ENCODE measurements at regions not wholly inside any gene's neighbourhood (a gene's known extent, or its start where the extent isn't known, plus 50 kb on each side); places are given as distances from the start of the nearest gene placed in this dataset.

DNA sequence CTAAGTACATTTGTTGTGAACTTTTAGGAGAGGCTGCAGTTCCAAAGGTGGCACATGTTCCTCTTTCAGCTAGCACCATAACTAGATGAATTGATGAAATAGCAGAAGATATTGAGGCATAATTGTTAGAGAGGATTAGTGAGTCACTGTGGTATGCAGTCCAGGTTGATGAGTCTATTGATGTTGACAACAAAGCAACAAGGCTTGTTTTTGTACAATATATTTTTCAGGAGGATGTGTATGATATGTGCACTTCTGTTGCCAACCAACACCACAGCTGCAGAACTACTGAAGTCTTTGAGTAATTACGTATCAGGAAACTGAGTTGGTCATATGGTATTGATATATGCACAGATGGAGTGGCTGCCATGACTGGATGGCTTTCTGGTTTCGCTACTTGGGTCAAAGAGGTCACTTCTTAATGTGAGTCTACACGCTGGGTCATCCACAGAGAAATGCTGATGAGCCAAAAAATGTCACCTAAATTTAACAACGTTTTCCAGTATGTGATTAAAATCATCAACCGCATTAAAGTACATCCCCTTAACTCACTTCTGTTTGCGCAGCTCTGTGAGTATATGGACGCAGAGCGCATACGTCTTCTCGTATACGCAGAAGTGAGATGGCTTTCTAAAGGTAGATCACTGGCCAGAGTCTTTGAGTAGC lies 261.3 kb upstream of the ANO5 start:
- Histone ChIP-seq H3K9ac (ENCODE audit: low read length) (no peak overlapping the region), H3K27me3 (ENCODE audit: insufficient read depth, low read length, poor library complexity) (no peaks in the 10 kb centered on the region), H3K4me2 (ENCODE audit: low read length) (no peak overlapping the region), H3K79me2 (ENCODE audit: control insufficient read depth, insufficient read depth, low read length) (no peaks in the 10 kb centered on the region), H3K56ac (ENCODE audit: low read length) (no peak overlapping the region), H2BK5ac (ENCODE audit: low read length) (no peak overlapping the region), H4K5ac (ENCODE audit: low read length) (no peak overlapping the region), H2BK15ac (replicated peaks; ENCODE audit: low read depth) (no peak overlapping the region), H3K36me3 (ENCODE audit: control insufficient read depth, insufficient read depth, low read length) (no peaks in the 10 kb centered on the region), H4K8ac (ENCODE audit: low read depth, low read length) (no peak overlapping the region), H3K27ac (ENCODE audit: low read depth, low read length) (no peak overlapping the region), H3K4ac (ENCODE audit: low read depth, low read length) (no peak overlapping the region), H3K4me1 (ENCODE audit: control insufficient read depth, low read depth, low read length) (no peaks in the 10 kb centered on the region), H2BK120ac (ENCODE audit: low read depth, low read length) (no peak overlapping the region), H3K23ac (ENCODE audit: low read length) (no peak overlapping the region), H3K4me3 (ENCODE audit: low read length) (no peak overlapping the region), H3K18ac (ENCODE audit: low read length) (no peak overlapping the region), H3K79me1 (ENCODE audit: low read length) (no peaks in the 10 kb centered on the region), H2AK5ac (ENCODE audit: low read length) (no peak overlapping the region)
- no peak for DNase-seq
- WGBS (ENCODE audit: extremely low coverage, insufficient coverage, low lambda C conversion rate): no CpG with 5 or more reads among the region's 11 CpGs

DNA sequence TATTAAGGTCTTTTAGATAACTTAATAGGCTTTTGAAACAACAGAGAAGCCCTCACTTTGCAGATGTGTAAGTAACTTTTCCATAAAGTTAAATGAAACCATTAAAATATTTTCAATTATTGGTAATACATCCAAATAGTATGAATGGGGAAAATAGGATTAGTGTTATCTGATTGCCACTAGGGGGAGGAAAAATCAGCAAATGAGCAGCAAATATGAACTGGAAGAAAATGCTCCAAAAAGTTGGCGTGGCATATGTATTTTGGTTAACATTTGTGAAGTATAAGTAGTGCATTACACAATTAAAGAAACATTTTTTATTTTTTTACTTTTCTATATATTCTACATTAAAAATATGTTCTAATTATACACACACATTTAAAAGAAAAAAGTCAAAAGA lies 259.8 kb upstream of the ANO5 start:
- Histone ChIP-seq H3K4me3 (ENCODE audit: low read length) (no peak overlapping the region), H3K79me2 (ENCODE audit: control insufficient read depth, insufficient read depth, low read length) (no peaks in the 10 kb centered on the region), H2AK5ac (ENCODE audit: low read length) (no peak overlapping the region), H3K36me3 (ENCODE audit: control insufficient read depth, insufficient read depth, low read length) (no peaks in the 10 kb centered on the region), H3K18ac (ENCODE audit: low read length) (no peak overlapping the region), H3K79me1 (ENCODE audit: low read length) (no peaks in the 10 kb centered on the region), H3K27me3 (ENCODE audit: insufficient read depth, low read length, poor library complexity) (no peaks in the 10 kb centered on the region), H4K8ac (ENCODE audit: low read depth, low read length) (no peak overlapping the region), H3K9ac (ENCODE audit: low read length) (no peak overlapping the region), H3K4ac (ENCODE audit: low read depth, low read length) (no peak overlapping the region), H2BK5ac (ENCODE audit: low read length) (no peak overlapping the region), H4K5ac (ENCODE audit: low read length) (no peak overlapping the region), H3K27ac (ENCODE audit: low read depth, low read length) (no peak overlapping the region), H2BK120ac (ENCODE audit: low read depth, low read length) (no peak overlapping the region), H3K23ac (ENCODE audit: low read length) (no peak overlapping the region), H3K4me1 (ENCODE audit: control insufficient read depth, low read depth, low read length) (no peaks in the 10 kb centered on the region), H3K56ac (ENCODE audit: low read length) (no peak overlapping the region), H3K4me2 (ENCODE audit: low read length) (no peak overlapping the region), H2BK15ac (replicated peaks; ENCODE audit: low read depth) (no peak overlapping the region)
- no peak for DNase-seq
- WGBS (ENCODE audit: extremely low coverage, insufficient coverage, low lambda C conversion rate): no CpG with 5 or more reads among the region's 1 CpG

DNA sequence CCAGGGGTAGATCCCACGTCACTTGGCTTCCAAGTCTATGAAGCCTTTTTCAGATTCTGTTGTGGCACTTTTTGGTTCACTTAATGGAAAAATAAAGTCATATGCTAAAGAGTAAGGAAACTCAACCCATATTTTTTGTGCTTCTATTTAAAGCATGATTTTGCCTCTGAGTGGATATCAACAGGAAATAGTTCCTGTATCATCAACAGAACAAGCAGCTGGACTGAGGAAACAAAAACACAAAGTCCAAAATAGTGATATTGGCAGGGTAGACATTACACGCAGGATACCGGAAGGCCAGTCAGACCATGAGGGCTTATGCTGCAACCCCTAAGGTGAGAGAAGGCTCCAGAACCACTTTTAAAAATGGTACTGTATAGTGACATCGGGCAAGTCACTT lies 248.3 kb upstream of the ANO5 start:
- WGBS (ENCODE audit: extremely low coverage, insufficient coverage, low lambda C conversion rate): no CpG with 5 or more reads among the region's 4 CpGs
- H3K23ac ChIP-seq (ENCODE audit: low read length): no peak overlapping the region
- H3K4me2 ChIP-seq (ENCODE audit: low read length): no peak overlapping the region
- no peak overlapping the region for H3K9ac ChIP-seq (ENCODE audit: low read length)
- H2BK5ac ChIP-seq (ENCODE audit: low read length): no peak overlapping the region
- H2AK5ac ChIP-seq (ENCODE audit: low read length): no peak overlapping the region
- no peak overlapping the region for H4K5ac ChIP-seq (ENCODE audit: low read length)
- no peaks in the 10 kb centered on the region for H3K4me1 ChIP-seq (ENCODE audit: control insufficient read depth, low read depth, low read length)
- H2BK15ac ChIP-seq (replicated peaks; ENCODE audit: low read depth): no peak overlapping the region
- no peak overlapping the region for H3K18ac ChIP-seq (ENCODE audit: low read length)
- H3K4me3 ChIP-seq (ENCODE audit: low read length): no peak overlapping the region
- no peak overlapping the region for H2BK120ac ChIP-seq (ENCODE audit: low read depth, low read length)
- H3K79me1 ChIP-seq (ENCODE audit: low read length): no peaks in the 10 kb centered on the region
- DNase-seq: no peak
- H3K56ac ChIP-seq (ENCODE audit: low read length): no peak overlapping the region
- H3K36me3 ChIP-seq (ENCODE audit: control insufficient read depth, insufficient read depth, low read length): no peaks in the 10 kb centered on the region
- H3K4ac ChIP-seq (ENCODE audit: low read depth, low read length): no peak overlapping the region
- H3K27me3 ChIP-seq (ENCODE audit: insufficient read depth, low read length, poor library complexity): no peaks in the 10 kb centered on the region
- H3K79me2 ChIP-seq (ENCODE audit: control insufficient read depth, insufficient read depth, low read length): no peaks in the 10 kb centered on the region
- no peak overlapping the region for H4K8ac ChIP-seq (ENCODE audit: low read depth, low read length)
- no peak overlapping the region for H3K27ac ChIP-seq (ENCODE audit: low read depth, low read length)

DNA sequence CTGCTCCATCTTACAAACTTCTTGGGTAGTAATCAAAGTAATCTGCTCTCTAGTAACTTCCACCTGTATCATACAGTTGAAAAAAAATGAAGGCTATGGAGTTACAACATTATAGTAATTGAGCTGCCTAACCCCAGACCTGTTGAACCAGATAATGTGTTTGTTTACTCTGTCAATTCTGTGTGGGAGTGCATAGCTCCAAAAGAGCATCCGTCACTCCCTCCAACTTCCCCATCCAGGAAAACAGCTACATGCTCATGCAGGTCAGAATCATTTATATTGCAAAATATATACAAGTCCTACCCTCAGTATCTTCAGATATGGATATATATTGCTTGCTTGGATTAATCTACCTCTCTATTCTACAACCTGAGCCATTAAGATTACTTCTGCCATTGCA lies 244.0 kb upstream of the ANO5 start:
- no peaks in the 10 kb centered on the region for H3K4me1 ChIP-seq (ENCODE audit: control insufficient read depth, low read depth, low read length)
- no peak overlapping the region for H3K4me3 ChIP-seq (ENCODE audit: low read length)
- H3K4ac ChIP-seq (ENCODE audit: low read depth, low read length): no peak overlapping the region
- H2BK120ac ChIP-seq (ENCODE audit: low read depth, low read length): no peak overlapping the region
- no peaks in the 10 kb centered on the region for H3K79me1 ChIP-seq (ENCODE audit: low read length)
- H3K23ac ChIP-seq (ENCODE audit: low read length): no peak overlapping the region
- H4K5ac ChIP-seq (ENCODE audit: low read length): no peak overlapping the region
- no peaks in the 10 kb centered on the region for H3K36me3 ChIP-seq (ENCODE audit: control insufficient read depth, insufficient read depth, low read length)
- H3K9ac ChIP-seq (ENCODE audit: low read length): no peak overlapping the region
- no CpG with 5 or more reads among the region's 1 CpG for WGBS (ENCODE audit: extremely low coverage, insufficient coverage, low lambda C conversion rate)
- no peak overlapping the region for H4K8ac ChIP-seq (ENCODE audit: low read depth, low read length)
- no peak overlapping the region for H3K4me2 ChIP-seq (ENCODE audit: low read length)
- no peak for DNase-seq
- no peak overlapping the region for H3K27ac ChIP-seq (ENCODE audit: low read depth, low read length)
- H3K27me3 ChIP-seq (ENCODE audit: insufficient read depth, low read length, poor library complexity): no peaks in the 10 kb centered on the region
- no peak overlapping the region for H2BK5ac ChIP-seq (ENCODE audit: low read length)
- H3K56ac ChIP-seq (ENCODE audit: low read length): no peak overlapping the region
- H2AK5ac ChIP-seq (ENCODE audit: low read length): no peak overlapping the region
- no peak overlapping the region for H3K18ac ChIP-seq (ENCODE audit: low read length)
- no peak overlapping the region for H2BK15ac ChIP-seq (replicated peaks; ENCODE audit: low read depth)
- H3K79me2 ChIP-seq (ENCODE audit: control insufficient read depth, insufficient read depth, low read length): no peaks in the 10 kb centered on the region

DNA sequence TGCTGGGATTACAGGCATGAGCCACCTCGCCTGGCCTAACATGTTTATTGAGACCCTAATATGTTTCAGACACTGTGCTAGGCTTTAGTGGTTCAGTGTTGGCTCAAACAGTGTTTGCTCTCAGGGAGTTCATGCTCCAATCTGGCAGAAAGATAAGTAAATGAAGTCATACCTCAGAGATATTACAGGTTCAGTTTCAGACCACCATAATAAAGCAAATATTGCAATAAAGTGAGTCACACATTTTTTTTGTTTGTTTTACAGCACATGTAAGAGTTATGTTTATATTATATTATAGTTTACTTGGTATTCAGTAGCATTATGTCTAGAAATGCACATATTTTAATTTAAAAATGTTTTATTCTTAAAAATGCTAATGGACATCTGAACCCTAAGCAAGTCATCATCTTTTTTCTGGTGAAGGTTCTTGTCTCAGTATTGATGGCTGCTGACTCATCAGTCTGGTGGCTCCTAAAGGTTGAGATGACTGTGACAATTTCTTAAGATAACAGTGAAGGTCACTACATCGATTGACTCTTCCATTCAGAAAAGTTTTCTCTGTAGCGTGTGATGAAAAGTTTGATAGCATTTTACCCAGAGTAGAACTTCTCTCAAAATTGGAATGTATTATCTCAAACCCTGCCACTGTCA lies 243.0 kb upstream of the ANO5 start:
- H3K4me2 ChIP-seq (ENCODE audit: low read length): no peak overlapping the region
- no peak overlapping the region for H3K18ac ChIP-seq (ENCODE audit: low read length)
- no peak overlapping the region for H3K9ac ChIP-seq (ENCODE audit: low read length)
- H4K5ac ChIP-seq (ENCODE audit: low read length): no peak overlapping the region
- DNase-seq: no peak
- H4K8ac ChIP-seq (ENCODE audit: low read depth, low read length): no peak overlapping the region
- no peak overlapping the region for H2AK5ac ChIP-seq (ENCODE audit: low read length)
- no peak overlapping the region for H3K4me3 ChIP-seq (ENCODE audit: low read length)
- H3K79me1 ChIP-seq (ENCODE audit: low read length): no peaks in the 10 kb centered on the region
- H3K27ac ChIP-seq (ENCODE audit: low read depth, low read length): no peak overlapping the region
- H2BK15ac ChIP-seq (replicated peaks; ENCODE audit: low read depth): no peak overlapping the region
- no peak overlapping the region for H2BK5ac ChIP-seq (ENCODE audit: low read length)
- no peak overlapping the region for H3K23ac ChIP-seq (ENCODE audit: low read length)
- H3K56ac ChIP-seq (ENCODE audit: low read length): no peak overlapping the region
- no peaks in the 10 kb centered on the region for H3K79me2 ChIP-seq (ENCODE audit: control insufficient read depth, insufficient read depth, low read length)
- H3K4ac ChIP-seq (ENCODE audit: low read depth, low read length): no peak overlapping the region
- H3K36me3 ChIP-seq (ENCODE audit: control insufficient read depth, insufficient read depth, low read length): no peaks in the 10 kb centered on the region
- no peaks in the 10 kb centered on the region for H3K27me3 ChIP-seq (ENCODE audit: insufficient read depth, low read length, poor library complexity)
- WGBS (ENCODE audit: extremely low coverage, insufficient coverage, low lambda C conversion rate): no CpG with 5 or more reads among the region's 3 CpGs
- H3K4me1 ChIP-seq (ENCODE audit: control insufficient read depth, low read depth, low read length): no peaks in the 10 kb centered on the region
- no peak overlapping the region for H2BK120ac ChIP-seq (ENCODE audit: low read depth, low read length)

DNA sequence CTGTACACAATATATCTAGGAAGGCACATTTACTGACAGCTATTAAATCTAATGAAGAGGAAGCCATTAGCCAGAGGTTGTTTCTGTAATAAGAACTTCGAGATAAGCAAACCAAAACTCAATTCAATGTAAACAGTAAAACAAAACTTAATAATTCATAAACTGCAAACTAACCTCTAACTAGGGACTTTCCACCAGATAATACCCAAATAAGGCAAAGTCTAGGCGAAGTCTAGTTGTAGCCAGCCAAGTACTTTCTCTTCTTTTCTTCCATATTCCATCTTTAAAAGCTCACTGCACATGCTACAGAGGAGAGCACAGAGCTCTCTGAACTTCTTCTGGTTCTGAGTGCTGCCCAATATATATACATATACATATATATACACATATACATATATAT lies 229.9 kb upstream of the ANO5 start:
- H3K9ac ChIP-seq (ENCODE audit: low read length): no peak overlapping the region
- peaks cover 4% of the 10 kb centered on the region for H3K4me1 ChIP-seq (ENCODE audit: control insufficient read depth, low read depth, low read length)
- H2AK5ac ChIP-seq (ENCODE audit: low read length): no peak overlapping the region
- no peaks in the 10 kb centered on the region for H3K79me1 ChIP-seq (ENCODE audit: low read length)
- H2BK5ac ChIP-seq (ENCODE audit: low read length): no peak overlapping the region
- no peaks in the 10 kb centered on the region for H3K36me3 ChIP-seq (ENCODE audit: control insufficient read depth, insufficient read depth, low read length)
- H3K4me2 ChIP-seq (ENCODE audit: low read length): no peak overlapping the region
- H2BK120ac ChIP-seq (ENCODE audit: low read depth, low read length): no peak overlapping the region
- H3K27ac ChIP-seq (ENCODE audit: low read depth, low read length): no peak overlapping the region
- H3K79me2 ChIP-seq (ENCODE audit: control insufficient read depth, insufficient read depth, low read length): no peaks in the 10 kb centered on the region
- no peak overlapping the region for H4K8ac ChIP-seq (ENCODE audit: low read depth, low read length)
- no peaks in the 10 kb centered on the region for H3K27me3 ChIP-seq (ENCODE audit: insufficient read depth, low read length, poor library complexity)
- H3K23ac ChIP-seq (ENCODE audit: low read length): no peak overlapping the region
- no peak overlapping the region for H3K18ac ChIP-seq (ENCODE audit: low read length)
- H2BK15ac ChIP-seq (replicated peaks; ENCODE audit: low read depth): no peak overlapping the region
- no peak overlapping the region for H3K4ac ChIP-seq (ENCODE audit: low read depth, low read length)
- no peak for DNase-seq
- H3K4me3 ChIP-seq (ENCODE audit: low read length): no peak overlapping the region
- no CpG with 5 or more reads among the region's 2 CpGs for WGBS (ENCODE audit: extremely low coverage, insufficient coverage, low lambda C conversion rate)
- no peak overlapping the region for H3K56ac ChIP-seq (ENCODE audit: low read length)
- H4K5ac ChIP-seq (ENCODE audit: low read length): no peak overlapping the region
